Thyroid gland (tissue), 4 donors: ENCODE measurements at regions not wholly inside any gene's neighbourhood (a gene's known extent, or its start where the extent isn't known, plus 50 kb on each side); places are given as distances from the start of the nearest gene placed in this dataset.

Experiments used
- DNase-seq, 2 donors: peaks; one replicate each; pipeline ENCODE4 v3.0.0-alpha.2; 2019
- H3K27ac ChIP-seq, 3 donors: fragments of 200-600 bp; sonication (generic); 1 replicate in 2 of 3; 2 replicates in 1 of 3; pipeline ENCODE4 v1.5.1; 2016 to 2019; ENCODE audit warnings: mild to moderate bottlenecking in 1 of 3, moderate library complexity in 1 of 3
- H3K27me3 ChIP-seq: fragments of 200-600 bp; sonication (generic); one replicate; pipeline ENCODE4 v1.5.1; 2019
- H3K36me3 ChIP-seq, 2 donors: fragments of 200-600 bp; sonication (generic); one replicate each; pipeline ENCODE4 v1.5.1; 2016 to 2019
- H3K4me1 ChIP-seq, 2 donors: fragments of 200-600 bp; sonication (generic); one replicate each; pipeline ENCODE4 v1.5.1; 2017 to 2019
- H3K4me3 ChIP-seq, 3 donors: fragments of 200-600 bp; sonication (generic); replicated peaks in 1 of 3; 1 replicate in 2 of 3; 2 replicates in 1 of 3; pipeline ENCODE4 v1.5.1; 2016; ENCODE audit warnings: mild to moderate bottlenecking in 1 of 3
- H3K9me3 ChIP-seq: fragments of 200-600 bp; sonication (generic); one replicate; pipeline ENCODE4 v1.5.1; 2017
- POLR2A ChIP-seq, 2 donors: fragments of 450-650 bp; IDR thresholded peaks; one replicate each; pipeline ENCODE4 v1.6.1; 2017; ENCODE audit warnings: antibody characterized with exemption in 2 of 2, mild to moderate bottlenecking in 2 of 2, moderate library complexity in 1 of 2
- WGBS, 2 donors: methylation state at CpG; one replicate each; pipeline ENCODE4 v1.1.5; 2017; 5-methylcytosine and 5-hydroxymethylcytosine counted together
- intact Hi-C: fragments of 100-400 bp; cut with DNase I; formaldehyde crosslinking; loops from one replicate; pipeline ENCODE4 v1.15.1; 2023
- TF ChIP-seq, protein P1 (sequence below), 6 experiments: fragments of 200-600 bp in 3 of 6; fragments of 450-650 bp in 3 of 6; sonication (generic) in 3 of 6; IDR thresholded peaks; one replicate each; pipeline ENCODE4 v1.5.1; 2016 to 2019; ENCODE audit warnings: antibody characterized with exemption in 6 of 6, mild to moderate bottlenecking in 2 of 6, inconsistent platforms in 1 of 6, moderate library complexity in 1 of 6

DNA sequence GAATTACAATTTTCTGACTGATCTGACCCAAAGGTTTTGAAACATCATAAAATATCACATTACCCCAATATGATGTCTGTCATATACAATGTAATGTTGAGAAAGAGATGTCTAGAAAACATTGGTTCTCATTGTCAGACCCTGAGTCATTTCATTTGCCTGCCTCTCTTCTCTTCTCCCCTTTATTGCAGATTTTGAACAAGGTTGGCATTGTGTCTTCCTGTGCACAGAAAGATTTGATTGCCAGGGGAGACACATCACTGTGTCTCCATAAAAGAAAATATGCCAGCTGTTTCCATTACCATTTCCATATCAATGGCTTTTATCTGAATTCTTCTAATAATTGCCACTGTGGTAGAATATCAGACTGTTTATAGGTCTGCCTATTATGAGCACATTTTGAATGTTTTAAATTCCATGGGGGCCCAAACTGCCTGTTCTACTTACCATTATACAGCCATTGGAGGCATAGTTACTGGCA is 65.6 kb downstream of the IFI44 start:
- Histone ChIP-seq H3K27ac (no peak overlapping the region), H3K4me3 (no peak overlapping the region), H3K27me3 (no peaks in the 10 kb centered on the region), H3K36me3 (no peaks in the 10 kb centered on the region), H3K4me1 (no peaks in the 10 kb centered on the region), H3K9me3 (no peaks in the 10 kb centered on the region)
- no peak for DNase-seq
- TF ChIP-seq, protein P1, sequence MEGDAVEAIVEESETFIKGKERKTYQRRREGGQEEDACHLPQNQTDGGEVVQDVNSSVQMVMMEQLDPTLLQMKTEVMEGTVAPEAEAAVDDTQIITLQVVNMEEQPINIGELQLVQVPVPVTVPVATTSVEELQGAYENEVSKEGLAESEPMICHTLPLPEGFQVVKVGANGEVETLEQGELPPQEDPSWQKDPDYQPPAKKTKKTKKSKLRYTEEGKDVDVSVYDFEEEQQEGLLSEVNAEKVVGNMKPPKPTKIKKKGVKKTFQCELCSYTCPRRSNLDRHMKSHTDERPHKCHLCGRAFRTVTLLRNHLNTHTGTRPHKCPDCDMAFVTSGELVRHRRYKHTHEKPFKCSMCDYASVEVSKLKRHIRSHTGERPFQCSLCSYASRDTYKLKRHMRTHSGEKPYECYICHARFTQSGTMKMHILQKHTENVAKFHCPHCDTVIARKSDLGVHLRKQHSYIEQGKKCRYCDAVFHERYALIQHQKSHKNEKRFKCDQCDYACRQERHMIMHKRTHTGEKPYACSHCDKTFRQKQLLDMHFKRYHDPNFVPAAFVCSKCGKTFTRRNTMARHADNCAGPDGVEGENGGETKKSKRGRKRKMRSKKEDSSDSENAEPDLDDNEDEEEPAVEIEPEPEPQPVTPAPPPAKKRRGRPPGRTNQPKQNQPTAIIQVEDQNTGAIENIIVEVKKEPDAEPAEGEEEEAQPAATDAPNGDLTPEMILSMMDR (IDR thresholded peaks at IDR 0.05), result no peak
- TF ChIP-seq POLR2A (IDR thresholded peaks at IDR 0.05), result no peak
- intact Hi-C loops, result no loop called here

DNA sequence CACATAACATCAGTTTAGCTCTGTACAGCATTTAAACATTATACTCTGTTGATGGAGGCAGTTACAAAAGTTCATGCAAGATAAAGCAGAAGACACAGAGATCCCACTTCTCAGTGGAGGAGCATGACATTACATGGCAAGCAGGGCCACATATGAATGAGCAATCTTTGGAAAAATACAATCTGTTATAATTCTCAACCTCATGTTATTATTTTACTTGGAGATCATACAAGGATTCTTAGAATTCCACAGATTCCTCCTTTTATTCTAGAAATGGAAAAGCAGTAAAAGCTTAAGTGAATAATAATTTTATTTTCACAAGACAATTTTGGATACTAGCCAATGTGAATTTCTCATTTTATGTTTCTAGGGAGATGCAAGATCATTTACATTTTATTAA is 66.6 kb downstream of the IFI44 start:
- Histone ChIP-seq H3K36me3 (no peaks in the 10 kb centered on the region), H3K9me3 (no peaks in the 10 kb centered on the region), H3K27me3 (no peaks in the 10 kb centered on the region), H3K4me1 (no peaks in the 10 kb centered on the region), H3K27ac (no peak overlapping the region), H3K4me3 (no peak overlapping the region)
- DNase-seq, result no peak
- no peak for TF ChIP-seq POLR2A (IDR thresholded peaks at IDR 0.05)
- TF ChIP-seq, protein P1 (IDR thresholded peaks at IDR 0.05), result no peak
- intact Hi-C loops, result no loop called here

DNA sequence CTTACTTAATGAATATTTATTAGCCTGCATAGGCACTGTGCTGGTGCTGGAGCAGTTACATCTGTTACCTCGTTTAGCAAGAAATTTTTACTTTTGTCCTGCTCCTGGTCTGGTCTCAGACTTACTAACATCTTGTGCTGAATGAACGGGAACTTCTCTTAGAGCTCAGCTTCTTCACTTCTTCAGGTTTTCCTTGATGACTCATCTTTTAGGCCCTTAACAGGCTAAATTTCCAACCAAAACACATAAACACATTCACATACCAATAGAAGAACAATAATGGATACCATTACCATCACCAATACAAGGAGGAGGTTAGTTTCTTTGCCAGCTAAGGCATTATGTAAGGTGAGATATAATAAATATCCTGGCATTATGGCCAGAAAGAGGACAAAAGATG is 68.9 kb downstream of the IFI44 start:
- no peaks in the 10 kb centered on the region for H3K9me3 ChIP-seq
- no peak overlapping the region for H3K4me3 ChIP-seq
- WGBS, 2 donors, result 76% methylated on average over 2 of the region's 2 CpGs
- intact Hi-C loops, result no loop called here
- TF ChIP-seq, protein P1 (IDR thresholded peaks at IDR 0.05), result no peak
- TF ChIP-seq POLR2A (IDR thresholded peaks at IDR 0.05), result no peak
- no peak for DNase-seq
- no peaks in the 10 kb centered on the region for H3K4me1 ChIP-seq
- no peaks in the 10 kb centered on the region for H3K36me3 ChIP-seq
- H3K27me3 ChIP-seq, result no peaks in the 10 kb centered on the region
- H3K27ac ChIP-seq, result no peak overlapping the region

DNA sequence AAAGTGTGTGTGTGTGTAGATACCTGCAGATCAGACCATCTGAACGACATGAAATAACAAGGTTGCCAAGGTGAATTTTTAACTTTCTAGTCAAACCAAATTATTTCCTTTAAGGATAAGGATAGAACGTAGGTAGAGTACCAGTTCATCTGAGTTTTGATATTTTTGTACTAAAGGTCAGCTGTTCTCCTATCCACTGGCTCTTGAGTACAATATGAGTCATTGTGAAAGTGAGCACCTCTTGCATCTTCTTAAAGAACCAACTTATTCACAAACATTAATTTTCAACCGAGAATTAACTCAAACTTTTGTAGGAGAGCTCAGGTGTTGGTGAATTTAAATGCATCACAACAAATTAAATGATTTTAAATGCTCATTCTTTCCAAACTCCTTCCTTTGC is 71.5 kb downstream of the IFI44 start:
- WGBS, 2 donors, result 54 to 58% methylated on average over 3 of the region's 3 CpGs

DNA sequence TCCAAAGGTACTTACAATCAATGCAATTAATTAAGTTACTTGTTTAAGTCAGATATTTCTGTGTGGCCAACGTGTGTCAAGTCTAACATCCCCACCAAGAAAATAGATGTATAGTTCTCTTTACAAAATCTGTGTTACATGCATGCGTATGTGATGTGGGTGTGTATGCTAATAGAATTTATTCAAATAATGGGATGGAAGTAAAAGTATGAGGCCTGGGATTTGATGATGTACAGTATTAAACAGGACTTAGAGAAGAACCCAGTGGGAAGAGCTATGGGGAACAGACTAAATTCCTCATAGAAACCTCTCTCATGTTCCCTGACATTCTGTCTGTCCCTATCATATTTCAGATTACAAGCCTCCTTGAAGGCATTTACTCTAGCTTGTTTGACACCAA is 72.5 kb downstream of the IFI44 start:
- Histone ChIP-seq H3K27me3 (no peaks in the 10 kb centered on the region), H3K36me3 (no peaks in the 10 kb centered on the region), H3K27ac (no peak overlapping the region), H3K9me3 (no peaks in the 10 kb centered on the region), H3K4me3 (no peak overlapping the region), H3K4me1 (no peaks in the 10 kb centered on the region)
- 84 to 89% methylated on average over 2 of the region's 2 CpGs for WGBS, 2 donors
- intact Hi-C loops, result no loop called here
- DNase-seq, result no peak
- TF ChIP-seq, protein P1 (IDR thresholded peaks at IDR 0.05), result no peak
- TF ChIP-seq POLR2A (IDR thresholded peaks at IDR 0.05), result no peak

More for the DNA sequence above, 71.5 kb downstream of the IFI44 start:
- Histone ChIP-seq H3K36me3 (no peaks in the 10 kb centered on the region), H3K27me3 (no peaks in the 10 kb centered on the region), H3K4me3 (no peak overlapping the region), H3K4me1 (no peaks in the 10 kb centered on the region), H3K27ac (no peak overlapping the region), H3K9me3 (no peaks in the 10 kb centered on the region)
- intact Hi-C loops, result no loop called here
- TF ChIP-seq POLR2A (IDR thresholded peaks at IDR 0.05), result no peak
- TF ChIP-seq, protein P1 (IDR thresholded peaks at IDR 0.05), result no peak
- no peak for DNase-seq
